GM12865 (cell line): ENCODE measurements at regions not wholly inside any gene's neighbourhood (a gene's known extent, or its start where the extent isn't known, plus 50 kb on each side); places are given as distances from the start of the nearest gene placed in this dataset.

Experiments used
- DNase-seq: peaks from one replicate; pipeline ENCODE4 v3.0.0; 2010; ENCODE audit warnings: low read depth
- H3K4me3 ChIP-seq: 2 replicates; pipeline ENCODE4 v1.5.1; 2011; ENCODE audit warnings: mild to moderate bottlenecking, low read depth, low read length, control low read depth
- TF ChIP-seq, protein P1 (sequence below): IDR thresholded peaks from 2 replicates; pipeline ENCODE4 v1.5.1; 2011; ENCODE audit warnings: low read length, control low read depth, low read depth, inconsistent platforms; ENCODE audit not compliant: insufficient read depth; ENCODE audit errors: missing control alignments

DNA sequence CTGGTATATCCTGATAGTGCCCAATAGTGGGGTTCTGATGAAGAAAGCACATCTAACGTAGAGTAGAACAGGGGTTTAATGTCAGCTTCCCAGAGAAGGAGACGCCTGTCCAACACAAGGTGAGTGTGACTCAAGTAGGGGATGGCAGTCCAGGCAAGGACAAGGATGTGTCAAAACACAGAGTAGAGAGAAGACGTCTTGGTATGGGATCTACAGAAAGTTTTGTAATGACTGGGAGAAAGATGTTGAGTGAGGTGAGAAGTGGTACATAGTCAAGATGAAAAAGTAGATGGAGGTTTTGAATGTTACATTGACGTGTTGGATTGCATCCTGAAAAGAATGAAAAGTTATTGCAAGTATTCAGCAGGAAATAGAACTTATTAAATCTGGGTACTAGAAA is 124.4 kb downstream of the TMA16 start:
- TF ChIP-seq, protein P1, sequence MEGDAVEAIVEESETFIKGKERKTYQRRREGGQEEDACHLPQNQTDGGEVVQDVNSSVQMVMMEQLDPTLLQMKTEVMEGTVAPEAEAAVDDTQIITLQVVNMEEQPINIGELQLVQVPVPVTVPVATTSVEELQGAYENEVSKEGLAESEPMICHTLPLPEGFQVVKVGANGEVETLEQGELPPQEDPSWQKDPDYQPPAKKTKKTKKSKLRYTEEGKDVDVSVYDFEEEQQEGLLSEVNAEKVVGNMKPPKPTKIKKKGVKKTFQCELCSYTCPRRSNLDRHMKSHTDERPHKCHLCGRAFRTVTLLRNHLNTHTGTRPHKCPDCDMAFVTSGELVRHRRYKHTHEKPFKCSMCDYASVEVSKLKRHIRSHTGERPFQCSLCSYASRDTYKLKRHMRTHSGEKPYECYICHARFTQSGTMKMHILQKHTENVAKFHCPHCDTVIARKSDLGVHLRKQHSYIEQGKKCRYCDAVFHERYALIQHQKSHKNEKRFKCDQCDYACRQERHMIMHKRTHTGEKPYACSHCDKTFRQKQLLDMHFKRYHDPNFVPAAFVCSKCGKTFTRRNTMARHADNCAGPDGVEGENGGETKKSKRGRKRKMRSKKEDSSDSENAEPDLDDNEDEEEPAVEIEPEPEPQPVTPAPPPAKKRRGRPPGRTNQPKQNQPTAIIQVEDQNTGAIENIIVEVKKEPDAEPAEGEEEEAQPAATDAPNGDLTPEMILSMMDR, result no peak
- no peak overlapping the region for H3K4me3 ChIP-seq
- no peak for DNase-seq

DNA sequence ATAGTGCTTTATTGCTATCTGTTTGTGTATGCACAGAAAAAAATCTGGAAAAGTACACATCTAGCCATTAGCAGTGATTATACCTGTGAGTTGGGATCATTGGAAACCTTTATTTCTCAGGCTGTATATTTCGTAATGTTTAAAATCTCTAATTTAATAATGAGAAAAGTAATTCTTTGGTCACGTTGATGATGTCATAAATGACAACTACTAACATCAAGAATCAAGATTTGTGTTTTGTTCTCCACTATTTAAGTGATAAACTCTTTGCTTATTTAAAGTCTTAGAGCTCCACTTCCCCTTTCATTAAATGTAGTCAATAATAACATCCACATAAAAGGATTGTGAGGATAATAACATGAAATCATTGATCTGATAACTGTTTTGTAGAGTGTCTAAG is 126.2 kb downstream of the TMA16 start:
- DNase-seq, result no peak
- TF ChIP-seq, protein P1, result no peak
- no peak overlapping the region for H3K4me3 ChIP-seq

DNA sequence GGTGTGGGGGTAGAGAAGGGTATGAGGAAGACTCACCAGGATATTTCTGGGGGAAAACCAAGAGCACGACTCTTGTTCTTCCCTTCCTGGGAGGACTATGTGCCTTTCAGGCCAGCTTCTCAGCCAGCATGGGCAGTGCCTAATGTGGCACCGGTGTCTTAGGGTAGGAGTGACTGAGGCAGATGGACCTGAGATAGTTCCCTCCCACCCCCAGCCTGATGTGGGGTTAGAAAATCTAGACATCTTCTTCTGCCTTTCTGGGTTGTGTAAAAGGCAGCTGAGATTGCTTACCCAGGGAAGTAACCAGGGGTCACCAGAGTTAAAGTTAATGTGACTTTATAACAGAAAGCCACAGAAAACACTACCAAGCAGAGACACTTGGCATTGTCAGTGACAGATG is 127.3 kb downstream of the TMA16 start:
- H3K4me3 ChIP-seq, result no peak overlapping the region
- no peak for DNase-seq
- TF ChIP-seq, protein P1, result no peak

DNA sequence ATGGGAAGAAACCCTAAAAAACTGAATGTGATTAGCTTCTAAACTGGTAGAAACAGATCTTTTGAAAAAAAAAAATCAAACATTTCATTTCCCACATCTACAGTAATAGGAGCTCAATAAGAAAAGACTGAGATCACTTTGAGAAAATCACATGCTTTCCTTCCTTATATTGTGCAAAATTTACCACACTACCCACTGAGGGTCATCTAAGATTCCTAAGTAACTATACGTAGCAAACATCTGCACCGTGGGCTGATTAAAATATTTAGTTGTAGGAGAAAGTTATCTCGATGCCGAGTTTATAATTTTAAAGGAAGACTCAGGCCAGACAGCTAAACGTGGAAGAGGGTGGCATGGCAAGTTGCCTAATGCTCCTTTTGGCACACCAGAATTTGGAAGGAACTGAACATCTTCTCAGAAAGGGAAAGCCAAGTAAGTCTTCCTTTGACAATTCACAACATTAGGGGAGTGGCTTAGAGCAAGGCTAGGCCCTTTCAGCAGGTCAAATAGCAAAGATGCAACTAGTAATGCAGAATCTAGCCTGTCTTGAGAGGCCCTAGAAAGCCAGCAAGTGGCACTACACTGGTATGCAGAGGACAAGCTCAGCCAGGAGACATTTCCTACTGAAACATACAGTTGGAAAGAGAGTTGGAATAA is 128.0 kb downstream of the TMA16 start:
- DNase-seq, result no peak
- no peak overlapping the region for H3K4me3 ChIP-seq
- TF ChIP-seq, protein P1, result no peak

DNA sequence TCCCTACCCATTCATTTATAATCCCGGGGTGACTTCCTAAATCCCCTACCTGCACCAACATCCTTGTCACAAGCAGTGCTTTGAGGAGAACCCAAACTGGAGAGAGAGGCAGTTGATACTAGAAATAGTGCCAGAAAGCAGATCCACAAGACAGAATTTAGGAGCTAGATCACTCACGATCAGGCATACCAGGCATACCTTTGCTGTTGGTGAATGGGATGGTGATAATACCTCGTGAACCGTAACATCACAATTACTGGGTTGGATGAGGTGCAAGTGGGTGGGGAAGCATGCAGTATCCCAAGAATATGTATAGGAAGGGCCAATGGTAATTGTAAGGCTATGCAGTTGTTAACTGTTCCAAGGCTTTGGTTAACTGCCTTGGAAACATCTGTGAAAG is 129.3 kb downstream of the TMA16 start:
- no peak for DNase-seq
- H3K4me3 ChIP-seq, result no peak overlapping the region
- TF ChIP-seq, protein P1, result no peak

DNA sequence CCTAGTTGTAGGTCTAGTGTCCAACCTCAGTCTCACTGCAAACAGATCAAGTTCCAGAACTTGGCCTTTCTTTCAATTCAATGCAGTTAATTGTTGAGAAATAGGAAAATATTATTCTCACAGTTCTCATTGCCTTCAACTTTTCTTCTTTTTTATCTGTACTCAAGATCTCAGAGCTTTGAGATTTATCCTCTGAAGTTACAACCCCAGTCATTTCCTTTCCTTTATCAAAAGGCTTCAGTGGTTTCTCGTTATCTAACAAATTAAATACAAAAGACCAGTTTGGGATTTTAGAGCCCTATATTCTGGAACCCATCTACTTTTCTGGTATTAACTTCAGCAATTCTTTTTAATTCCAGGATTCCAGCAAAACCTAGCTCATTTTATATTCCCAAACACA is 130.2 kb downstream of the TMA16 start:
- no peak for DNase-seq
- TF ChIP-seq, protein P1, result no peak
- H3K4me3 ChIP-seq, result no peak overlapping the region

DNA sequence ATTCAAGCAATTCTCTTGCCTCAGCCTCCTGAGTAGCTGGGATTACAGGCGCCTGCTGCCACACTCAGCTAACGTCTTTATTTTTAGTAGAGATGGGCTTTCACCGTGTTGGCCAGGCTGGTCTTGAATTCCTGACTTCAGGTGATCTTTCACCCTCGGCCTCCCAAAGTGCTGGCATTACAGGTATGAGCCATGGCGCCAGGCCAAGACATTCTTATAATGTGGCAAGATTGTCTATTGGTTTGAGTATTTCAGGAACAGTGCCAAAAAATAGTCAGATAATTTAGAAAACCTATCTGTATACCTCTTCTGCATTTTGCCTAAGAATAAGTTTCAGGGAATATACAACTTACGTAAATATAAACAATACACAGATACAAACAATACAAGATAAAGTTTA is 136.8 kb downstream of the TMA16 start:
- no peak overlapping the region for H3K4me3 ChIP-seq
- DNase-seq, result no peak
- TF ChIP-seq, protein P1, result no peak
